ENCODE measurements at regions not wholly inside any gene's neighbourhood (a gene's known extent, or its start where the extent isn't known, plus 50 kb on each side); places are given as distances from the start of the nearest gene placed in this dataset.

- peaks cover 0 to 56% (median 7%) of the 10 kb centered on the region in 4 donors for H3K27me3 ChIP-seq
- no peak for DNase-seq (ENCODE audit: extremely low spot score)
- no peaks in the 10 kb centered on the region for H3K9me3 ChIP-seq
- H3K36me3 ChIP-seq = no peaks in the 10 kb centered on the region
- no peak overlapping the region for H3K4me3 ChIP-seq
- no peaks in the 10 kb centered on the region for H3K4me1 ChIP-seq
- intact Hi-C loops (cut with DNase I) = no loop called here
- no peak overlapping the region for H3K27ac ChIP-seq (replicated peaks in 1 of 4)
- TF ChIP-seq POLR2A (IDR thresholded peaks at IDR 0.05; ENCODE audit: low read depth) (no peak), POLR2AphosphoS5 (IDR thresholded peaks at IDR 0.05) (no peak), CTCF (IDR thresholded peaks at IDR 0.05) (no peak), EP300 (IDR thresholded peaks at IDR 0.05) (no peak)
- whole genome bisulfite sequencing = 34% methylated on average over 14 of the region's 14 CpGs
Observed at GRCh38 chr16:54545854-54546511, 259.4 kb upstream of the IRX3 start.

- intact Hi-C loops (cut with DNase I) = no loop called here
- WGBS = 77% methylated on average over 7 of the region's 7 CpGs
- Histone ChIP-seq H3K36me3 (no peaks in the 10 kb centered on the region), H3K27me3 (peaks cover 0 to 69% (median 7%) of the 10 kb centered on the region in 4 donors), H3K4me1 (no peaks in the 10 kb centered on the region), H3K27ac (replicated peaks in 1 of 4) (no peak overlapping the region), H3K4me3 (no peak overlapping the region), H3K9me3 (no peaks in the 10 kb centered on the region)
- TF ChIP-seq POLR2AphosphoS5 (IDR thresholded peaks at IDR 0.05) (no peak), POLR2A (IDR thresholded peaks at IDR 0.05; ENCODE audit: low read depth) (no peak), CTCF (IDR thresholded peaks at IDR 0.05) (no peak), EP300 (IDR thresholded peaks at IDR 0.05) (no peak)
- no peak for DNase-seq (ENCODE audit: extremely low spot score)
Observed at GRCh38 chr16:54544553-54545180, 258.1 kb upstream of the IRX3 start.

GRCh38 chr16:54542805-54543505 lies 256.4 kb upstream of the IRX3 start:
- DNase-seq (ENCODE audit: extremely low spot score) = no peak
- TF ChIP-seq POLR2A (IDR thresholded peaks at IDR 0.05; ENCODE audit: low read depth) = no peak
- TF ChIP-seq EP300 (IDR thresholded peaks at IDR 0.05) = no peak
- TF ChIP-seq CTCF (IDR thresholded peaks at IDR 0.05) = no peak
- TF ChIP-seq POLR2AphosphoS5 (IDR thresholded peaks at IDR 0.05) = no peak
- peaks cover 0 to 75% (median 7%) of the 10 kb centered on the region in 4 donors for H3K27me3 ChIP-seq
- 68% methylated on average over 13 of the region's 13 CpGs for WGBS
- intact Hi-C loops (cut with DNase I) = no loop called here
- H3K9me3 ChIP-seq = no peaks in the 10 kb centered on the region
- no peak overlapping the region for H3K4me3 ChIP-seq
- H3K27ac ChIP-seq (replicated peaks in 1 of 4) = no peak overlapping the region
- H3K36me3 ChIP-seq = no peaks in the 10 kb centered on the region
- no peaks in the 10 kb centered on the region for H3K4me1 ChIP-seq

GRCh38 chr16:54540525-54541180 lies 254.1 kb upstream of the IRX3 start:
- H3K27me3 ChIP-seq = peaks cover 0 to 63% (median 4%) of the 10 kb centered on the region in 4 donors
- DNase-seq (ENCODE audit: extremely low spot score) = no peak

More at GRCh38 chr16:54540525-54541180, 254.1 kb upstream of the IRX3 start:
- H3K9me3 ChIP-seq = no peaks in the 10 kb centered on the region
- H3K36me3 ChIP-seq = no peaks in the 10 kb centered on the region
- no peak overlapping the region for H3K27ac ChIP-seq (replicated peaks in 1 of 4)
- H3K4me3 ChIP-seq = no peak overlapping the region
- intact Hi-C loops (cut with DNase I) = no loop called here
- TF ChIP-seq CTCF (IDR thresholded peaks at IDR 0.05) (no peak), EP300 (IDR thresholded peaks at IDR 0.05) (no peak)
- 77% methylated on average over 15 of the region's 15 CpGs for WGBS
- no peaks in the 10 kb centered on the region for H3K4me1 ChIP-seq
